SK-N-SH treated with all-trans-retinoic acid at 6 μM for 48 hours (cell line): ENCODE measurements at regions not wholly inside any gene's neighbourhood (a gene's known extent, or its start where the extent isn't known, plus 50 kb on each side); places are given as distances from the start of the nearest gene placed in this dataset.

ENCODE experiments used
- ATAC-seq: fragments of 200-7000 bp; cut with Tn5 transposase; 3 replicates; pipeline ENCODE4 v1.9.1; 2020; ENCODE audit warnings: mild to moderate bottlenecking, moderate library complexity
- ARNTL ChIP-seq: fragments of 450-650 bp; formaldehyde crosslinking; IDR thresholded peaks from 2 replicates; pipeline ENCODE4 v1.5.0; 2020; ENCODE audit warnings: low read depth, mild to moderate bottlenecking, moderate library complexity, borderline replicate concordance
- BACH2 ChIP-seq: fragments of 250-450 bp; sonication (Bioruptor Pico); IDR thresholded peaks from 2 replicates; pipeline ENCODE4 v1.9.0; 2021; ENCODE audit warnings: mild to moderate bottlenecking, borderline replicate concordance
- CREB5 ChIP-seq: fragments of 250-450 bp; sonication (Bioruptor Pico); IDR thresholded peaks from 2 replicates; pipeline ENCODE4 v1.5.1; 2020; ENCODE audit warnings: low read depth, mild to moderate bottlenecking, moderate library complexity
- CSDC2 ChIP-seq: fragments of 250-450 bp; sonication (Bioruptor Pico); IDR thresholded peaks from 2 replicates; pipeline ENCODE4 v1.5.0; 2020; ENCODE audit warnings: mild to moderate bottlenecking, moderate library complexity
- CSRNP3 ChIP-seq: fragments of 250-450 bp; sonication (Bioruptor Pico); IDR thresholded peaks from 2 replicates; pipeline ENCODE4 v1.5.1; 2021; ENCODE audit warnings: mild to moderate bottlenecking, moderate library complexity
- ESRRG ChIP-seq: fragments of 250-450 bp; sonication (Bioruptor Pico); IDR thresholded peaks from 2 replicates; pipeline ENCODE4 v1.6.1; 2021; ENCODE audit warnings: mild to moderate bottlenecking
- ISL1 ChIP-seq: fragments of 250-450 bp; sonication (Bioruptor Pico); IDR thresholded peaks from 2 replicates; pipeline ENCODE4 v2.1.2; 2022; ENCODE audit warnings: mild to moderate bottlenecking, moderate library complexity
- PATZ1 ChIP-seq: fragments of 250-450 bp; sonication (Bioruptor Pico); IDR thresholded peaks from 2 replicates; pipeline ENCODE4 v1.8.0; 2020; ENCODE audit warnings: mild to moderate bottlenecking, moderate library complexity, borderline replicate concordance
- POU6F1 ChIP-seq: fragments of 250-450 bp; sonication (Bioruptor Pico); IDR thresholded peaks from 2 replicates; pipeline ENCODE4 v1.8.0; 2021; ENCODE audit warnings: low read depth, mild to moderate bottlenecking, moderate library complexity, borderline replicate concordance
- PPARA ChIP-seq: fragments of 250-450 bp; sonication (Bioruptor Pico); IDR thresholded peaks from 2 replicates; pipeline ENCODE4 v1.5.0; 2020; ENCODE audit warnings: mild to moderate bottlenecking, borderline replicate concordance
- RARB ChIP-seq: fragments of 250-450 bp; sonication (Bioruptor Pico); IDR thresholded peaks from 2 replicates; pipeline ENCODE4 v1.8.0; 2021; ENCODE audit warnings: mild to moderate bottlenecking, moderate library complexity
- SNAI2 ChIP-seq: fragments of 250-450 bp; sonication (Bioruptor Pico); IDR thresholded peaks from 2 replicates; pipeline ENCODE4 v1.5.0; 2020; ENCODE audit warnings: mild to moderate bottlenecking, moderate library complexity
- TCF4 ChIP-seq: fragments of 250-450 bp; sonication (Bioruptor Pico); IDR thresholded peaks from 2 replicates; pipeline ENCODE4 v1.8.0; 2021; ENCODE audit warnings: mild to moderate bottlenecking, moderate library complexity, borderline replicate concordance
- TSHZ2 ChIP-seq: fragments of 250-450 bp; sonication (Bioruptor Pico); IDR thresholded peaks from 2 replicates; pipeline ENCODE4 v1.5.0; 2020; ENCODE audit warnings: mild to moderate bottlenecking, moderate library complexity
- ZFP3 ChIP-seq: fragments of 250-450 bp; sonication (Bioruptor Pico); IDR thresholded peaks from 2 replicates; pipeline ENCODE4 v1.5.0; 2020; ENCODE audit warnings: mild to moderate bottlenecking, moderate library complexity
- ZFP30 ChIP-seq: fragments of 450-650 bp; formaldehyde crosslinking; IDR thresholded peaks from 2 replicates; pipeline ENCODE4 v1.5.0; 2022; ENCODE audit warnings: mild to moderate bottlenecking, moderate library complexity
- ZNF70 ChIP-seq: fragments of 450-650 bp; formaldehyde crosslinking; IDR thresholded peaks from 2 replicates; pipeline ENCODE4 v1.5.0; 2020; ENCODE audit warnings: mild to moderate bottlenecking, moderate library complexity
- ZNF8 ChIP-seq: fragments of 450-650 bp; formaldehyde crosslinking; IDR thresholded peaks from 2 replicates; pipeline ENCODE4 v1.5.0; 2020; ENCODE audit warnings: mild to moderate bottlenecking, moderate library complexity

GRCh38 chr4:115629270-115629669, 515.9 kb upstream of the NDST4 start (continued):
- no peak for TF ChIP-seq PATZ1 (CRISPR knock-in tag)
- no peak for TF ChIP-seq CSDC2 (CRISPR knock-in tag)
- no peak for TF ChIP-seq CSRNP3 (CRISPR knock-in tag)
- TF ChIP-seq BACH2: no peak
- TF ChIP-seq, all 23 proteins: peak for 0

GRCh38 chr4:115609631-115610030, 496.2 kb upstream of the NDST4 start:
- TF ChIP-seq CSRNP3 (CRISPR knock-in tag) (no peak), ARNTL (CRISPR knock-in tag) (no peak), TSHZ2 (CRISPR knock-in tag) (no peak), ZFP30 (CRISPR knock-in tag) (no peak), PPARA (CRISPR knock-in tag) (no peak), CREB5 (no peak), POU6F1 (CRISPR knock-in tag) (no peak), ESRRG (CRISPR knock-in tag) (no peak)
- TF ChIP-seq, all 23 proteins: peak for 0
- no peak for ATAC-seq

- ATAC-seq: no peak
These were observed 493.9 kb upstream of the NDST4 start for GRCh38 chr4:115607311-115607710.

More at GRCh38 chr4:115607311-115607710, 493.9 kb upstream of the NDST4 start:
- TF ChIP-seq ZFP30 (CRISPR knock-in tag) (no peak), RARB (CRISPR knock-in tag) (no peak), TSHZ2 (CRISPR knock-in tag) (no peak), ZFP3 (no peak), ISL1 (CRISPR knock-in tag) (no peak), CSDC2 (CRISPR knock-in tag) (no peak), CREB5 (no peak), SNAI2 (CRISPR knock-in tag) (no peak), ZNF8 (CRISPR knock-in tag) (no peak), PPARA (CRISPR knock-in tag) (no peak), ZNF70 (CRISPR knock-in tag) (no peak), CSRNP3 (CRISPR knock-in tag) (no peak), TCF4 (CRISPR knock-in tag) (no peak)
